IMR-90 (cell line): ENCODE measurements at regions not wholly inside any gene's neighbourhood (a gene's known extent, or its start where the extent isn't known, plus 50 kb on each side); places are given as distances from the start of the nearest gene placed in this dataset.

Experiments
- CHD1 ChIP-seq: IDR thresholded peaks from 2 replicates; pipeline ENCODE4 v1.6.1; 2012; ENCODE audit warnings: low read depth, low read length, improper control_type of control experiment
- MAFK ChIP-seq: IDR thresholded peaks from 2 replicates; pipeline ENCODE4 v1.6.1; 2012; ENCODE audit warnings: low read depth, low read length, improper control_type of control experiment
- POLR2A ChIP-seq: IDR thresholded peaks from 2 replicates; pipeline ENCODE4 v1.6.1; 2012; ENCODE audit warnings: mild to moderate bottlenecking, low read depth, low read length
- RAD21 ChIP-seq: IDR thresholded peaks from 2 replicates; pipeline ENCODE4 v1.6.1; 2012; ENCODE audit warnings: low read length, improper control_type of control experiment
- RFX5 ChIP-seq: IDR thresholded peaks from 2 replicates; pipeline ENCODE4 v1.8.0; 2012; ENCODE audit warnings: low read depth, mild to moderate bottlenecking, low read length, moderate library complexity
- SMC3 ChIP-seq: fragments of 150-350 bp; IDR thresholded peaks from 2 replicates; pipeline ENCODE4 v1.6.1; 2016; ENCODE audit warnings: low read depth, mild to moderate bottlenecking, antibody characterized with exemption, low read length, moderate library complexity
- TF ChIP-seq, protein P1 (sequence below): conservative IDR thresholded peaks from 2 replicates; pipeline ENCODE4 v1.5.1; 2012; ENCODE audit warnings: mild to moderate bottlenecking, low read depth, low read length, improper control_type of control experiment
- TF ChIP-seq, protein P2 (sequence below): fragments of 150-350 bp; IDR thresholded peaks from 2 replicates; pipeline ENCODE4 v1.6.1; 2016; ENCODE audit warnings: low read depth, mild to moderate bottlenecking, low read length, moderate library complexity, borderline replicate concordance

- TF ChIP-seq, protein P1, sequence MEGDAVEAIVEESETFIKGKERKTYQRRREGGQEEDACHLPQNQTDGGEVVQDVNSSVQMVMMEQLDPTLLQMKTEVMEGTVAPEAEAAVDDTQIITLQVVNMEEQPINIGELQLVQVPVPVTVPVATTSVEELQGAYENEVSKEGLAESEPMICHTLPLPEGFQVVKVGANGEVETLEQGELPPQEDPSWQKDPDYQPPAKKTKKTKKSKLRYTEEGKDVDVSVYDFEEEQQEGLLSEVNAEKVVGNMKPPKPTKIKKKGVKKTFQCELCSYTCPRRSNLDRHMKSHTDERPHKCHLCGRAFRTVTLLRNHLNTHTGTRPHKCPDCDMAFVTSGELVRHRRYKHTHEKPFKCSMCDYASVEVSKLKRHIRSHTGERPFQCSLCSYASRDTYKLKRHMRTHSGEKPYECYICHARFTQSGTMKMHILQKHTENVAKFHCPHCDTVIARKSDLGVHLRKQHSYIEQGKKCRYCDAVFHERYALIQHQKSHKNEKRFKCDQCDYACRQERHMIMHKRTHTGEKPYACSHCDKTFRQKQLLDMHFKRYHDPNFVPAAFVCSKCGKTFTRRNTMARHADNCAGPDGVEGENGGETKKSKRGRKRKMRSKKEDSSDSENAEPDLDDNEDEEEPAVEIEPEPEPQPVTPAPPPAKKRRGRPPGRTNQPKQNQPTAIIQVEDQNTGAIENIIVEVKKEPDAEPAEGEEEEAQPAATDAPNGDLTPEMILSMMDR = no peak
- TF ChIP-seq MAFK (no peak), POLR2A (no peak), SMC3 (no peak), RAD21 (no peak), CHD1 (no peak), RFX5 (no peak)
- TF ChIP-seq, protein P2, sequence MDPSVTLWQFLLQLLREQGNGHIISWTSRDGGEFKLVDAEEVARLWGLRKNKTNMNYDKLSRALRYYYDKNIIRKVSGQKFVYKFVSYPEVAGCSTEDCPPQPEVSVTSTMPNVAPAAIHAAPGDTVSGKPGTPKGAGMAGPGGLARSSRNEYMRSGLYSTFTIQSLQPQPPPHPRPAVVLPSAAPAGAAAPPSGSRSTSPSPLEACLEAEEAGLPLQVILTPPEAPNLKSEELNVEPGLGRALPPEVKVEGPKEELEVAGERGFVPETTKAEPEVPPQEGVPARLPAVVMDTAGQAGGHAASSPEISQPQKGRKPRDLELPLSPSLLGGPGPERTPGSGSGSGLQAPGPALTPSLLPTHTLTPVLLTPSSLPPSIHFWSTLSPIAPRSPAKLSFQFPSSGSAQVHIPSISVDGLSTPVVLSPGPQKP = no peak
These were observed 122.4 kb upstream of the OSMR start for GRCh38 chr5:38723426-38723825.
